ENCODE measurements at regions not wholly inside any gene's neighbourhood (a gene's known extent, or its start where the extent isn't known, plus 50 kb on each side); places are given as distances from the start of the nearest gene placed in this dataset.

- no peak overlapping the region for H3K27ac ChIP-seq (ENCODE audit: control insufficient read depth, insufficient read depth)
- no peak for FAIRE-seq
- DNase-seq (ENCODE audit: low read depth, low spot score) = no peak
- ChIA-PET POLR2A (no interaction called here), CTCF (no interaction called here), RAD21 (ENCODE audit: unreplicated experiment) (no interaction called here), SMC1A (ENCODE audit: uncharacterized antibody, unreplicated experiment) (interaction anchor here (1.2 to 1.5 kb wide), 2 partner anchors 8 to 20 kb away, joined by 3 to 5 read pairs; no protein-coding TSS in a partner anchor)
- no peaks in the 10 kb centered on the region; the same call in 2 of the 3 replicates for H3K9me3 ChIP-seq (replicated peaks; ENCODE audit: control insufficient read depth, insufficient read depth, low read length)
- H4K20me1 ChIP-seq (ENCODE audit: control insufficient read depth, insufficient read depth) = no peaks in the 10 kb centered on the region
- intact Hi-C loops (cut with micrococcal nuclease; ENCODE audit: unreplicated experiment) = loop anchor here (10.0 kb wide), 1 partner anchor 194 kb away; no protein-coding TSS in a partner anchor
- ATAC-seq = no peak
- H3K4me1 ChIP-seq (ENCODE audit: control insufficient read depth, insufficient read depth, low read length) = no peaks in the 10 kb centered on the region
- no peak overlapping the region for H2AFZ ChIP-seq (ENCODE audit: control insufficient read depth, low read depth, low read length)
- TF ChIP-seq FOXK2 (IDR thresholded peaks at IDR 0.05) = no peak
- TF ChIP-seq, protein P1, sequence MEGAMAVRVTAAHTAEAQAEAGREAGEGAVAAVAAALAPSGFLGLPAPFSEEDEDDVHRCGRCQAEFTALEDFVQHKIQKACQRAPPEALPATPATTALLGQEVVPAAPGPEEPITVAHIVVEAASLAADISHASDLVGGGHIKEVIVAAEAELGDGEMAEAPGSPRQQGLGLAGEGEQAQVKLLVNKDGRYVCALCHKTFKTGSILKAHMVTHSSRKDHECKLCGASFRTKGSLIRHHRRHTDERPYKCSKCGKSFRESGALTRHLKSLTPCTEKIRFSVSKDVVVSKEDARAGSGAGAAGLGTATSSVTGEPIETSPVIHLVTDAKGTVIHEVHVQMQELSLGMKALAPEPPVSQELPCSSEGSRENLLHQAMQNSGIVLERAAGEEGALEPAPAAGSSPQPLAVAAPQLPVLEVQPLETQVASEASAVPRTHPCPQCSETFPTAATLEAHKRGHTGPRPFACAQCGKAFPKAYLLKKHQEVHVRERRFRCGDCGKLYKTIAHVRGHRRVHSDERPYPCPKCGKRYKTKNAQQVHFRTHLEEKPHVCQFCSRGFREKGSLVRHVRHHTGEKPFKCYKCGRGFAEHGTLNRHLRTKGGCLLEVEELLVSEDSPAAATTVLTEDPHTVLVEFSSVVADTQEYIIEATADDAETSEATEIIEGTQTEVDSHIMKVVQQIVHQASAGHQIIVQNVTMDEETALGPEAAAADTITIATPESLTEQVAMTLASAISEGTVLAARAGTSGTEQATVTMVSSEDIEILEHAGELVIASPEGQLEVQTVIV (IDR thresholded peaks at IDR 0.05; ENCODE audit: borderline replicate concordance, partially characterized antibody) = no peak
- TF ChIP-seq HDAC6 (IDR thresholded peaks at IDR 0.05; ENCODE audit: unreplicated experiment) = no peak
- TF ChIP-seq PBX3 (IDR thresholded peaks at IDR 0.05; ENCODE audit: insufficient replicate concordance, low read depth, low read length) = no peak
- TF ChIP-seq ATF7 (IDR thresholded peaks at IDR 0.05; ENCODE audit: low read depth) = no peak
- TF ChIP-seq, protein P2, sequence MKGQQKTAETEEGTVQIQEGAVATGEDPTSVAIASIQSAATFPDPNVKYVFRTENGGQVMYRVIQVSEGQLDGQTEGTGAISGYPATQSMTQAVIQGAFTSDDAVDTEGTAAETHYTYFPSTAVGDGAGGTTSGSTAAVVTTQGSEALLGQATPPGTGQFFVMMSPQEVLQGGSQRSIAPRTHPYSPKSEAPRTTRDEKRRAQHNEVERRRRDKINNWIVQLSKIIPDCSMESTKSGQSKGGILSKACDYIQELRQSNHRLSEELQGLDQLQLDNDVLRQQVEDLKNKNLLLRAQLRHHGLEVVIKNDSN (IDR thresholded peaks at IDR 0.05; ENCODE audit: borderline replicate concordance, extremely low read length, insufficient read depth, low read depth, low read length) = no peak
- TF ChIP-seq, protein P3, sequence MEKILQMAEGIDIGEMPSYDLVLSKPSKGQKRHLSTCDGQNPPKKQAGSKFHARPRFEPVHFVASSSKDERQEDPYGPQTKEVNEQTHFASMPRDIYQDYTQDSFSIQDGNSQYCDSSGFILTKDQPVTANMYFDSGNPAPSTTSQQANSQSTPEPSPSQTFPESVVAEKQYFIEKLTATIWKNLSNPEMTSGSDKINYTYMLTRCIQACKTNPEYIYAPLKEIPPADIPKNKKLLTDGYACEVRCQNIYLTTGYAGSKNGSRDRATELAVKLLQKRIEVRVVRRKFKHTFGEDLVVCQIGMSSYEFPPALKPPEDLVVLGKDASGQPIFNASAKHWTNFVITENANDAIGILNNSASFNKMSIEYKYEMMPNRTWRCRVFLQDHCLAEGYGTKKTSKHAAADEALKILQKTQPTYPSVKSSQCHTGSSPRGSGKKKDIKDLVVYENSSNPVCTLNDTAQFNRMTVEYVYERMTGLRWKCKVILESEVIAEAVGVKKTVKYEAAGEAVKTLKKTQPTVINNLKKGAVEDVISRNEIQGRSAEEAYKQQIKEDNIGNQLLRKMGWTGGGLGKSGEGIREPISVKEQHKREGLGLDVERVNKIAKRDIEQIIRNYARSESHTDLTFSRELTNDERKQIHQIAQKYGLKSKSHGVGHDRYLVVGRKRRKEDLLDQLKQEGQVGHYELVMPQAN (conservative IDR thresholded peaks at IDR 0.05) = no peak
- no peak for TF ChIP-seq WRNIP1 (IDR thresholded peaks at IDR 0.05; ENCODE audit: borderline replicate concordance, low read depth, low read length)
- TF ChIP-seq CHD2 (IDR thresholded peaks at IDR 0.05; ENCODE audit: borderline replicate concordance, low read depth, low read length) = no peak
- TF ChIP-seq ZNF24 (IDR thresholded peaks at IDR 0.05) = no peak
- no peak for TF ChIP-seq TCF7 (IDR thresholded peaks at IDR 0.05; ENCODE audit: borderline replicate concordance)
- TF ChIP-seq EGR1 (IDR thresholded peaks at IDR 0.05; ENCODE audit: borderline replicate concordance in 1 of 2, low read depth in 2 of 2, low read length in 2 of 2) = no peak
- no peak for TF ChIP-seq SP1 (IDR thresholded peaks at IDR 0.05; ENCODE audit: low read depth, low read length)
- TF ChIP-seq SREBF2 (IDR thresholded peaks at IDR 0.05; ENCODE audit: low read length) = no peak
- TF ChIP-seq YY1 (IDR thresholded peaks at IDR 0.05; ENCODE audit: low read depth, low read length) = no peak
- TF ChIP-seq BHLHE40 (IDR thresholded peaks at IDR 0.05; ENCODE audit: borderline replicate concordance in 1 of 2, low read depth in 2 of 2, low read length in 1 of 2) = no peak
- no peak for TF ChIP-seq SMC3 (IDR thresholded peaks at IDR 0.05; ENCODE audit: borderline replicate concordance, low read length)
- TF ChIP-seq TAF1 (IDR thresholded peaks at IDR 0.05; ENCODE audit: borderline replicate concordance, low read depth, low read length) = no peak
- TF ChIP-seq SRF (IDR thresholded peaks at IDR 0.05; ENCODE audit: low read depth in 2 of 2, low read length in 2 of 2) = no peak
- TF ChIP-seq IKZF1 (conservative IDR thresholded peaks at IDR 0.05) = no peak
- BruUV-seq (replicated peaks) = no TSS peak
- in situ Hi-C loops (cut with MboI) = no loop called here
- H3K4me2 ChIP-seq (ENCODE audit: control insufficient read depth, insufficient read depth) = no peak overlapping the region
- H3K4me3 ChIP-seq = no peak overlapping the region
- 65% methylated on average over 3 of the region's 3 CpGs for WGBS (ENCODE audit: insufficient coverage, insufficient replicate concordance, low lambda C conversion rate, missing lambda C conversion rate)
- H3K36me3 ChIP-seq (ENCODE audit: control insufficient read depth in 2 of 2, insufficient read depth in 2 of 2, low read length in 1 of 2) = no peaks in the 10 kb centered on the region
- H3K9ac ChIP-seq (ENCODE audit: control insufficient read depth, insufficient read depth, low read length) = no peak overlapping the region
- H3K27me3 ChIP-seq (replicated peaks in 1 of 2; ENCODE audit: control insufficient read depth in 2 of 2, insufficient read depth in 2 of 2, low read length in 1 of 2) = no peaks in the 10 kb centered on the region
- H3K79me2 ChIP-seq (ENCODE audit: control insufficient read depth, insufficient read depth, low read length) = no peaks in the 10 kb centered on the region
These were observed 160.4 kb upstream of the MYLIP start for GRCh38 chr6:15968519-15968918.

All from GM12878 (cell line).